Fibroblast of skin of right biceps (primary cell): ENCODE measurements at regions not wholly inside any gene's neighbourhood (a gene's known extent, or its start where the extent isn't known, plus 50 kb on each side); places are given as distances from the start of the nearest gene placed in this dataset.

ENCODE experiments used
- DNase-seq: peaks from one replicate; pipeline ENCODE4 v3.0.0-alpha.2; 2013

DNA sequence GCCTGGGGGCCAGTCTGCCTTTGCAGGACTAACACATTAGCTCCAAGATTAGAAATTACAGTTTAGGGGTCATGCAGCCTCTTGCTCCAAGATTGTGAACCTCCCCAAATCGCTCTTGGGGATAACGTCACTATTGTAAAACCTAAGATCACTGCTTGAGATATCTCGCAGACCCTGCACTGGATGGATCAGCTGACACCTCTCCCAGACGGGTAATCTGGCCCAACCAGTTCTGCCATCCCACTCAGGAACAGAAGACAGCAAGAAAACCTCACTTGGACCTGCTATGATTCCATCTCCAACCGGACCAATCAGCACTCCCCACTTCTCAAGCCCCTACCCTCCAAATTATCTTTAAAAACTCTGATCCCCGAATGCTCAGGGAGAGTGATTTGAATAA lies 431.2 kb downstream of the GPM6A start:
- no peak for DNase-seq

- DNase-seq = peak; percentile 4
Observed at GRCh38 chr4:175385797-175386196, 426.3 kb downstream of the GPM6A start.

- DNase-seq = no peak
Observed at GRCh38 chr4:175386776-175387507, 425.1 kb downstream of the GPM6A start.

GRCh38 chr4:175394208-175394607 lies 417.9 kb downstream of the GPM6A start:
- no peak for DNase-seq

GRCh38 chr4:175405961-175406360 lies 406.1 kb downstream of the GPM6A start:
- no peak for DNase-seq

- peak; percentile 44 for DNase-seq
Observed at GRCh38 chr4:175407926-175408325, 404.1 kb downstream of the GPM6A start.

DNA sequence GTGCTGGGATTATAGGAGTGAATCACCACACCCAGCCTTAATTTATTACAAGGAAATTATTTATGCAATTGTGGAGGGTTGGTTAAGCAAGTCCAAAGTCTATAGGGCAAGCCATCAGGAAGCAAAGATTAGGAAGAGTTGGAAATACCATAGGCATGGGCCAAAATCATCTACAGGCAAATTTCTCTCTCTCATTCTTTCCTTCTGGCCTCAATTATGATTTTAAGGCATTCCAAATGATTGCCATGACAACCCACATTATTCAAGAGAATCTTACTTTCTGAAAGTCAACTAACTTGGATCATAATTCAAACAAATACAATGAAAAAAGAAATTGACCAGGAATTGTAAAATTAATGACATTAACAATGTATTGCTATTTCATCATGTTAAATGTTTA lies 400.8 kb downstream of the GPM6A start:
- DNase-seq = peak; percentile 44

GRCh38 chr4:175412161-175412560 lies 399.9 kb downstream of the GPM6A start:
- peak; percentile 80 for DNase-seq

DNA sequence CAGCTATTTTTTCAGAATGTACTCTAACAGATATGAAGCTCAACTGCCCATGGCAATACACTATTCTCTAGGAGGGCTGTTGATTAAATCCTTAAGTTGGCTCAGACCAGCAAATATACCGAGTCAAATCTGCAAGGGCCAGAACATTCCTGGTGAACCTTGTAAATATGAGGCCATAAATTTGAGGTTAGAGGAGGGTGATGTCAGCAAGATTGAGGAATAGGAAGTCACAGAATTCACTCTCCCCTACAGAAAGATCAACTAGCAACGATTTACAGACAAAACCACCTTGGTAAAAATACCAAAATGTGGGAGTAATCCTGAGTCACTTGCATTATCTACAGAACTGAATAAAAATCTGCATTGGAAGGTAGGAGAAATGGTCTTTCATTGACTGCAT lies 399.3 kb downstream of the GPM6A start:
- DNase-seq = peak; percentile 95

DNA sequence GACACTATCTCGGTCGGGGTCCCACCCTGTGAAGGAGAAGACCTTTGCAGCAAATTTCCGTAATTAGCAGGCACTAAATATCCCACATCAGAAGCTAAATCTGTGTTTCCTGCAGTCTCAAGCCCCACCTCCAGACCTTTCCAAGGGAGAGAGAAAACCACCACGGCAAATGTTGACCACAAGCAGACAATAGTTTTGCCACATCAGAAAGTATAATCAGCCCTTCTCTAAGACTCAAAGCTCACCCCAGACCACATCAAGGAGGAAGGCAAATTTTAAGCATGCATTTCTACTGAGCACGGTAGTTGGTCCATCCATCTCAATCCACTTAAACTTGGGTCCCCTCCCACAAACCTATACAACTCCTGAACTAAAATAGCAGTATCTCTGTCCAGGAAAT lies 398.5 kb downstream of the GPM6A start:
- DNase-seq = peak; percentile 84

GRCh38 chr4:175414602-175415001 lies 397.5 kb downstream of the GPM6A start:
- no peak for DNase-seq

DNA sequence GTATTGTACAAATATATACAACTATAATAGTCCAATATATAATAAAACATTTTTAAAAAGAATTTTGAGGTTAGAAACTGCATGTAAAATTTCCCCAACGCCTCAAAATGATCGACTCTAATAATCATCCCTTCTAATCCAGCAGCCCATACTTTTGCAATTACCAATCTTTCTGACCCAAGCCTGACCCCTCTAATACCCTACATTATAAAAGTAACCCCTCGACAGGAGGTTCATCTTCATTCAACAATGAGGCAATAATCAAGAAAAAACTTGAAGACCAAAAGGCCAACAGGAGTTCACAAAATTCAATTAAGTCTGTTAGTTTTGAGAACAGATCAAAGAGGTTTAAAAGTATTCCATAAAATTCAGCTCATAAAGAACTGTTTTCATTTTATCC lies 393.5 kb downstream of the GPM6A start:
- DNase-seq = peak; percentile 54

DNA sequence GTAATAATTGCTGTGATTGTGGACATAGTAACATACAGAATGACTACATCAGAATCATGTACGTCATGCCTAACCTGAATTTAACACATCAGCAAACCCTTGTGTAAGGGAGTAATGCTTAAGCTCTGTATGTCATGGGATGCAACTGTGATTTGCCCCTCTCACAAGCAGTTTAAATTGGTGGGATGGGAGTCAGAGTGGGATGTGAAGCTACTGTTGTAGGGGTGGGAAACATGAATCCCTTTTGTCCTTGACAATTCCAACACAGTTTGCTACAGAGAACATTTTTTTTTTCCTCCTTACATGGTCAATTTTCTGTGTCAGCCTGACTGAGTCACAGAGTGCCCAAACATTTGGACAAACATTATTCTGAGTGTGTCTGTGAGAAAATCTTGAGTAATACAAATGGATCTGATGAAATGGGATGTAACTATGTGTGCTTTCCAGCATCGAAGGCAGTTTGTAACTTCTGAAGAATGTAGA lies 392.8 kb downstream of the GPM6A start:
- DNase-seq = peak; percentile 98

DNA sequence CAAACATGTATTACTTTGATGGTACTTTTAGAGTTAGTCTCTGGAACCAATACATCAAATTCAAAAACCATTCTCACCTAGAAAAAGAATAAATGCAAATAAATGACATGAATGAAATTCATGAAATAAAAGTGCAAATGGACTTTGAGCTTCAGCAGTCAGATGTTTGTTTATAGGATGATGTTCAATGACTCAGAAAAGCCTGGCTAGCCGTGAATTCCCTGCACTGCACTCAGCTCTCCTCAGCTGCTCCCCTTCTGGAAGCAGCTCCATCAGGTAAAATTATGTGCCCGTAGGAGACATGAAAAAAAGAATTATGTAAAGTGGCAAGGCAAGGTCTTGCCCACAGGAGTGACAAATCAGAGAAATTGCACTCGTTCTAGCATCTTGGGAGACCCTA lies 390.6 kb downstream of the GPM6A start:
- peak; percentile 73 for DNase-seq

- peak; percentile 86 for DNase-seq
Observed at GRCh38 chr4:175422331-175422730, 389.7 kb downstream of the GPM6A start.

DNA sequence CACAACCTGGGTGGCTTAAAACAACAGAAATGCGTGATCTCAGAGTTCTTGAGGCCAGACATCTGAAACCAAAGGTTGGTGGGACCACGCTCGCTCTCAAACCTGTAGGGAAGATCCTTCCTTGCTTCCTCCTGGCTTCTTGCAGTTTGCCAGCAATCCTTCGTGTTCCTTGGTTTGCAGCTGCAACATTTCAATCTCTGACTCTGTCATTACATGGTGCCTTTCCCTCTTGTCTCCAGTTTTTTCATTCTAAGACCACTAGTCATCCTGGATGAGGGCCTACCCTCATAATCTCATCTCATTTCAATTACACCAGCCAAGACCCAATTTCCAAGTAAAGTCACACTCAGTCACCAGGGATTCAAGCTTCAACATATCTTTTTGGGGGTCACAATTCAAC lies 388.0 kb downstream of the GPM6A start:
- peak; percentile 39 for DNase-seq

DNA sequence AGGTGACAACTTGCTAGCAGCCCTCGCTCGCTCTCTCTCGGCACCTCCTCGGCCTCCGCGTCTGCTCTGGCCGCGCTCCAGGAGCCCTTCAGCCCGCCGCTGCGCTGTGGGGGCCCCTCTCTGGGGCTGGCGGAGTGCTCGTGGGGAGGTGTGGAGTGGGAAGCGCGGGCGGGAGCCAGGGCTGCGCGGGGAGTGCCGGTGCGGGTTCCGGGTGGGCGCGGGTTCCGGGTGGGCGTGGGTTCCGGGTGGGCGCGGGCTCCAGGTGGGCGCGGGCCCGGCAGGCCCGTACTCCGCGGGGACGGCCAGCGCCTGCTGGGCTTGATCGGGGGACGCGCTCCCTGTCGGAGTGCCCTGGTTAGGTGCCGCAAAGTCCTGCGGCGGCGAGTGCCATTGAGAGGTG lies 384.3 kb downstream of the GPM6A start:
- no peak for DNase-seq

DNA sequence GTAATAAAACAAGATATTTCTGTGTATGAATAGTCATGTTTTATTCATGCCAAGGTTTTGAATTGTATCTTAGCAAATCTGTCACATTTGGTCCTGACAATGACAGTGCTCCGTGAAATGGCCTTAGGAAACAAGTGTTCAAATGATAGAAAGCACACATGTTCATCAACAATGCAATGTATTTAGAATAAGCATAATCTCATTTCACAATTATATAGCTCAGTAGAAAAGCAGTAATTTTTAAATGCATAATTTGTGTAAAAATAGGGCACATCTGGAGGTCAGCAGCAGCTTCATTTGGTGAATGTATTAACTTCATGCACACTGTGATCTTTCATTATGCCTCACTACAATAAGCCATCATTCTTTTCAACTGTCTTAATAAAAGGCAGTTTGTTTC lies 380.4 kb downstream of the GPM6A start:
- DNase-seq = no peak

GRCh38 chr4:175435381-175435783 lies 376.7 kb downstream of the GPM6A start:
- no peak for DNase-seq

DNA sequence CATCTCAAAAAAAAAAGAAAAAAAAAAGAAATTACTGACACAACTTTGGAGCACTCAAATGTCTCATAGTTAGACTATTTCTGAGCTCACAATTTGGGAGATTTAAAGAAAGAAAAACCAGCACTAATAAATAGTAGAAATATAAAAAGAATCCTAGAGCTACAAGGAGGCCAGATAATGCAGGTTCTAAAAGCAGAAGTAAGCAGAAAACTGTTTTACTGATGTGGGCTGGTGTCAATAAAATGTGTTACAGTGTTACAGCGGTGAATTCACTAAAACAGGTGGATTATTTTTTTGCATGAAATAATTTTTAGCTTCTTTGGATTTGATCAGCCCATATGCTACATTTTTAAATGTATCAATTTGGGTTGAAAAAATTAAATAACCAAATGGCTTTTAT lies 375.9 kb downstream of the GPM6A start:
- no peak for DNase-seq

DNA sequence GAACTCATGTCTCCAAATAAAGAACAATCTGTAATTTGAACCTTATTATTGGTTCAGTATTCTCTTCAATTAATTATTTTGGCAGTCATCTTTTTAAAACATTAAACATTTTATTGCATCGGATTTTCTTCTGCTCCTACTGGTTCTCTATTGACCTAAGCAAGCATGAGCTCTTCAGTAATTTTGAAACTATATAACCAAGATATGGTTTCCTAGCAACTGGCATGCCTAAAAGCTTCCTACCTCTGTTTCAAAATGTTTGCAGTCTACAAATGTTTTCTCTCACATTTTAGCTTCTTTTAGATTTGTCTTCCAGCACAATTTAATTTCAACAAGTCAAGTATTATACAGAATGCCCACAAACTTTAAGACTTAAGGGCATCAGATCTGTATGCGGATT lies 371.3 kb downstream of the GPM6A start:
- no peak for DNase-seq

GRCh38 chr4:175441256-175441655 lies 370.8 kb downstream of the GPM6A start:
- DNase-seq = no peak

GRCh38 chr4:175443547-175443946 lies 368.5 kb downstream of the GPM6A start:
- no peak for DNase-seq

- no peak for DNase-seq
Observed at GRCh38 chr4:175444512-175444911, 367.6 kb downstream of the GPM6A start.

DNA sequence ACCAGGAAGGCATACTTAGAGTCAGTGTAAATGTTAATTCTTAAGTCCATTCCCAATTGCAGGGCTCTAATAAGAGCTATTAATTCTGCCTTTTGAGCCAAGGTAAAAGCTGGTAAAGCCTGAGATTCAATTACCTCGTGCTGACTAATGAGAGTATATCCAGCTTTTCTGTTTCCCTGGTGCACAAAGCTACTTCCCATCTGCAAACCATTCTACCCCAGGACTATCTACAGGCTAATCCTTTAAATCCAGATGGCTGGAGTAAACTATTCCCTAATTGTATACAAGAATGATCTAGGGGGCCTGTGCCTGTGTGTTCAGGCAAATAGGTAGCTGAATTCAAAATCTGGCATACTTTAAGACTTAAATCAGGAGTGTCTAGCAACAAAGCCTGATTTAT lies 365.0 kb downstream of the GPM6A start:
- no peak for DNase-seq
